WTC11 (cell line): ENCODE measurements at regions not wholly inside any gene's neighbourhood (a gene's known extent, or its start where the extent isn't known, plus 50 kb on each side); places are given as distances from the start of the nearest gene placed in this dataset.
"Not testable (repeated sequence)": the region's sequence is repeated elsewhere in the genome, so short reads cannot be mapped to it uniquely, and the experiment has no call there.

Experiments used
- ATAC-seq: fragments of 200-7000 bp; cut with Tn5 transposase; 2 replicates; pipeline ENCODE4 v1.10.0; 2021; ENCODE audit warnings: mild to moderate bottlenecking, moderate library complexity
- CTCF ChIA-PET: fragments of 300-600 bp; sonication (Branson Sonifier 250); formaldehyde crosslinking; loops from one replicate; lab custom pipeline; 2021; ENCODE audit warnings: antibody characterized with exemption; lab: Charles Lee
- POLR2A ChIA-PET: fragments of 350-600 bp; sonication (Branson Sonifier 250); formaldehyde crosslinking; loops from one replicate; lab custom pipeline; 2021; ENCODE audit warnings: antibody characterized with exemption; lab: Charles Lee
- DNase-seq: peaks from one replicate; pipeline ENCODE4 v3.0.0; 2021; ENCODE audit warnings: low spot score
- H3K27ac Mint-ChIP-seq: 2 replicates; pipeline ENCODE4 v1.8.0; 2021; ENCODE audit warnings: mixed read lengths
- H3K27me3 Mint-ChIP-seq: 2 replicates; pipeline ENCODE4 v1.8.0; 2021; ENCODE audit warnings: low read depth, mild to moderate bottlenecking, moderate library complexity, mixed read lengths
- H3K36me3 Mint-ChIP-seq: 2 replicates; pipeline ENCODE4 v1.8.0; 2021; ENCODE audit warnings: mixed read lengths
- H3K4me1 Mint-ChIP-seq: 2 replicates; pipeline ENCODE4 v1.8.0; 2022; ENCODE audit warnings: mixed read lengths
- H3K4me3 Mint-ChIP-seq: 2 replicates; pipeline ENCODE4 v1.8.0; 2021; ENCODE audit warnings: mild to moderate bottlenecking, moderate library complexity, mixed read lengths
- H3K9me3 Mint-ChIP-seq: 2 replicates; pipeline ENCODE4 v1.8.0; 2021; ENCODE audit warnings: mixed read lengths
- ATF1 ChIP-seq: sonication (generic); formaldehyde crosslinking; IDR thresholded peaks from 2 replicates; pipeline ENCODE4 v1.8.1; 2023; ENCODE audit warnings: mild to moderate bottlenecking, moderate library complexity, missing genetic modification reagents
- CREM ChIP-seq: sonication (generic); formaldehyde crosslinking; IDR thresholded peaks from 2 replicates; pipeline ENCODE4 v1.8.1; 2022; ENCODE audit warnings: mild to moderate bottlenecking, missing genetic modification reagents, moderate library complexity
- ETV6 ChIP-seq: sonication (generic); formaldehyde crosslinking; IDR thresholded peaks from 2 replicates; pipeline ENCODE4 v1.8.1; 2022; ENCODE audit warnings: mild to moderate bottlenecking, missing genetic modification reagents
- FOXJ3 ChIP-seq: sonication (generic); formaldehyde crosslinking; IDR thresholded peaks from 2 replicates; pipeline ENCODE4 v1.9.0; 2021; ENCODE audit warnings: missing genetic modification reagents, mild to moderate bottlenecking, borderline replicate concordance
- JAZF1 ChIP-seq: fragments of 250-450 bp; sonication (Bioruptor Pico); IDR thresholded peaks from 2 replicates; pipeline ENCODE4 v1.9.0; 2021; ENCODE audit warnings: moderate library complexity, mild to moderate bottlenecking, inconsistent platforms
- KAT7 ChIP-seq: sonication (generic); formaldehyde crosslinking; IDR thresholded peaks from 2 replicates; pipeline ENCODE4 v1.8.1; 2023; ENCODE audit warnings: missing genetic modification reagents, mild to moderate bottlenecking, borderline replicate concordance
- MXD4 ChIP-seq: fragments of 250-450 bp; sonication (Bioruptor Pico); IDR thresholded peaks from 2 replicates; pipeline ENCODE4 v1.8.0; 2021; ENCODE audit warnings: mild to moderate bottlenecking, moderate library complexity, borderline replicate concordance
- MYBL2 ChIP-seq: sonication (generic); formaldehyde crosslinking; IDR thresholded peaks from 2 replicates; pipeline ENCODE4 v1.8.1; 2023; ENCODE audit warnings: mild to moderate bottlenecking, moderate library complexity, missing genetic modification reagents
- NFATC4 ChIP-seq: fragments of 250-450 bp; sonication (Bioruptor Pico); IDR thresholded peaks from 2 replicates; pipeline ENCODE4 v1.9.0; 2021; ENCODE audit warnings: mild to moderate bottlenecking
- OVOL2 ChIP-seq: fragments of 250-450 bp; sonication (Bioruptor Pico); IDR thresholded peaks from 2 replicates; pipeline ENCODE4 v1.9.0; 2021; ENCODE audit warnings: mild to moderate bottlenecking, borderline replicate concordance
- SMAD3 ChIP-seq: sonication (generic); formaldehyde crosslinking; IDR thresholded peaks from 2 replicates; pipeline ENCODE4 v1.8.0; 2022; ENCODE audit warnings: missing genetic modification reagents, mild to moderate bottlenecking, borderline replicate concordance
- SMAD4 ChIP-seq: sonication (generic); formaldehyde crosslinking; IDR thresholded peaks from 2 replicates; pipeline ENCODE4 v1.8.0; 2022; ENCODE audit warnings: mild to moderate bottlenecking, missing genetic modification reagents
- SOX15 ChIP-seq: fragments of 250-450 bp; sonication (Bioruptor Pico); IDR thresholded peaks from 2 replicates; pipeline ENCODE4 v1.9.0; 2021; ENCODE audit warnings: mild to moderate bottlenecking
- TEAD1 ChIP-seq: sonication (generic); formaldehyde crosslinking; IDR thresholded peaks from 2 replicates; pipeline ENCODE4 v1.8.0; 2022; ENCODE audit warnings: mild to moderate bottlenecking, missing genetic modification reagents
- TEAD4 ChIP-seq: sonication (generic); formaldehyde crosslinking; IDR thresholded peaks from 2 replicates; pipeline ENCODE4 v1.8.0; 2022; ENCODE audit warnings: mild to moderate bottlenecking, missing genetic modification reagents
- ZNF219 ChIP-seq: sonication (generic); formaldehyde crosslinking; IDR thresholded peaks from 2 replicates; pipeline ENCODE4 v1.8.0; 2023; ENCODE audit warnings: missing genetic modification reagents, mild to moderate bottlenecking, borderline replicate concordance
- ZNF232 ChIP-seq: sonication (generic); formaldehyde crosslinking; IDR thresholded peaks from 2 replicates; pipeline ENCODE4 v1.8.0; 2022; ENCODE audit warnings: mild to moderate bottlenecking, missing genetic modification reagents
- ZNF263 ChIP-seq: sonication (generic); formaldehyde crosslinking; IDR thresholded peaks from 2 replicates; pipeline ENCODE4 v1.8.1; 2022; ENCODE audit warnings: low read depth, mild to moderate bottlenecking, moderate library complexity, missing genetic modification reagents
- TF ChIP-seq, protein P1 (sequence below): sonication (generic); formaldehyde crosslinking; IDR thresholded peaks from 2 replicates; pipeline ENCODE4 v1.8.1; 2022; ENCODE audit warnings: mild to moderate bottlenecking, moderate library complexity, missing genetic modification reagents
- TF ChIP-seq, protein P2 (sequence below): sonication (generic); formaldehyde crosslinking; IDR thresholded peaks from 2 replicates; pipeline ENCODE4 v1.8.0; 2023; ENCODE audit warnings: missing genetic modification reagents, mild to moderate bottlenecking, borderline replicate concordance
- TF ChIP-seq, protein P3 (sequence below): fragments of 250-450 bp; sonication (Bioruptor Pico); IDR thresholded peaks from 2 replicates; pipeline ENCODE4 v1.9.0; 2021; ENCODE audit warnings: moderate library complexity, mild to moderate bottlenecking, inconsistent platforms, borderline replicate concordance

DNA sequence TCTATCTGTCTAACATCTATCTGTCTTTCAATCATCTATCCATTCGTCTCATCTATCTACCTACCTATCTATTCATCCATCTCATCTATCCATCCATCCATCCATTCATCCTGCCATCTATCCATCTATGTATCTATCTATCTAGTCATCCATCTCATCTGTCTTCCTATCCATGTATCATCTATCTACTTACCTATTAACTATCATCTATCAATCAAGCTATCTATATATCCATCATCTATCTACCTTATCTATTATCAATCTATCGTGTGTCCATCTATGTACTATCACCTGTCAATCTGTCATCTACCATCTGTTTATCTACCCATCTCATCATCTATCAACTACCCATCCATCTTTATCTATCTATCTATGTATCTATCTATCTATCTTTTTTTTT, 217.7 kb downstream of the CRLF2 start:
- peaks cover 12% of the 10 kb centered on the region for H3K36me3 Mint-ChIP-seq
- H3K27ac Mint-ChIP-seq, result no peak overlapping the region
- TF ChIP-seq TEAD1 (CRISPR knock-in tag), result no peak
- no peak for TF ChIP-seq MYBL2 (CRISPR knock-in tag)
- H3K27me3 Mint-ChIP-seq, result peaks cover 17% of the 10 kb centered on the region
- ATAC-seq (no peak), DNase-seq (no peak)
- peaks cover 3% of the 10 kb centered on the region; the same call in 1 of the 2 replicates for H3K4me1 Mint-ChIP-seq
- ChIA-PET CTCF (no interaction called here), POLR2A (no interaction called here)
- H3K9me3 Mint-ChIP-seq, result peaks cover 14% of the 10 kb centered on the region
- no peak overlapping the region for H3K4me3 Mint-ChIP-seq

DNA sequence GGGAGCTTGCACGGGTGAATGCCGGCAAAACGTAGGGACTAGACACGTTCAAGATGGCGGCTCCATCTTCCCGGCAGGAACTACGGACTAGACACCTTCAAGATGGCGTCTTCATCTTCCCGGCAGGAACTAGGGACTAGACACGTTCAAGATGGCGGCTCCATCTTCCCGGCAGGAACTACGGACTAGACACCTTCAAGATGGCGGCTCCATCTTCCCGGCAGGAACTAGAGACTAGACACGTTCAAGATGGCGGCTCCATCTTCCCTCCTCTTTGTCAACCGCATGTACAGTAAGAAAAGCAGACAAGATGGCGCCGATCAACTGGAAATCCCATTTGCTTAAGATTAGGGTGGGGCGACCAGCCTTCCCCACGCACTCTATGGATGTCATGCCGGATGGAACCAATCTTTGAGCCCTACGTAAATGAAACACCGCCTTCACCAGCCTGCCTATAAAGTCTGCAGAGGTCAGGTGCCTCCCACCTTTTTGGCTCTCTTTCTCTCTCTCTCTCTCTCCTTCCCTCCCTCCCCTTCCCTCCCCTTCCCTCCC, 222.4 kb downstream of the CRLF2 start:
- H3K27me3 Mint-ChIP-seq, result peaks cover 22% of the 10 kb centered on the region
- CTCF ChIA-PET, result no interaction called here
- ATAC-seq (no peak), DNase-seq (no peak)
- no peak overlapping the region for H3K27ac Mint-ChIP-seq
- TF ChIP-seq OVOL2 (CRISPR knock-in tag) (no peak), MXD4 (CRISPR knock-in tag) (no peak), SOX15 (CRISPR knock-in tag) (no peak), SMAD4 (CRISPR knock-in tag) (no peak), FOXJ3 (CRISPR knock-in tag) (no peak)
- TF ChIP-seq, protein P1, sequence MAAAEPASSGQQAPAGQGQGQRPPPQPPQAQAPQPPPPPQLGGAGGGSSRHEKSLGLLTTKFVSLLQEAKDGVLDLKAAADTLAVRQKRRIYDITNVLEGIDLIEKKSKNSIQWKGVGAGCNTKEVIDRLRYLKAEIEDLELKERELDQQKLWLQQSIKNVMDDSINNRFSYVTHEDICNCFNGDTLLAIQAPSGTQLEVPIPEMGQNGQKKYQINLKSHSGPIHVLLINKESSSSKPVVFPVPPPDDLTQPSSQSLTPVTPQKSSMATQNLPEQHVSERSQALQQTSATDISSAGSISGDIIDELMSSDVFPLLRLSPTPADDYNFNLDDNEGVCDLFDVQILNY (CRISPR knock-in tag), result no peak
- TF ChIP-seq, protein P2, sequence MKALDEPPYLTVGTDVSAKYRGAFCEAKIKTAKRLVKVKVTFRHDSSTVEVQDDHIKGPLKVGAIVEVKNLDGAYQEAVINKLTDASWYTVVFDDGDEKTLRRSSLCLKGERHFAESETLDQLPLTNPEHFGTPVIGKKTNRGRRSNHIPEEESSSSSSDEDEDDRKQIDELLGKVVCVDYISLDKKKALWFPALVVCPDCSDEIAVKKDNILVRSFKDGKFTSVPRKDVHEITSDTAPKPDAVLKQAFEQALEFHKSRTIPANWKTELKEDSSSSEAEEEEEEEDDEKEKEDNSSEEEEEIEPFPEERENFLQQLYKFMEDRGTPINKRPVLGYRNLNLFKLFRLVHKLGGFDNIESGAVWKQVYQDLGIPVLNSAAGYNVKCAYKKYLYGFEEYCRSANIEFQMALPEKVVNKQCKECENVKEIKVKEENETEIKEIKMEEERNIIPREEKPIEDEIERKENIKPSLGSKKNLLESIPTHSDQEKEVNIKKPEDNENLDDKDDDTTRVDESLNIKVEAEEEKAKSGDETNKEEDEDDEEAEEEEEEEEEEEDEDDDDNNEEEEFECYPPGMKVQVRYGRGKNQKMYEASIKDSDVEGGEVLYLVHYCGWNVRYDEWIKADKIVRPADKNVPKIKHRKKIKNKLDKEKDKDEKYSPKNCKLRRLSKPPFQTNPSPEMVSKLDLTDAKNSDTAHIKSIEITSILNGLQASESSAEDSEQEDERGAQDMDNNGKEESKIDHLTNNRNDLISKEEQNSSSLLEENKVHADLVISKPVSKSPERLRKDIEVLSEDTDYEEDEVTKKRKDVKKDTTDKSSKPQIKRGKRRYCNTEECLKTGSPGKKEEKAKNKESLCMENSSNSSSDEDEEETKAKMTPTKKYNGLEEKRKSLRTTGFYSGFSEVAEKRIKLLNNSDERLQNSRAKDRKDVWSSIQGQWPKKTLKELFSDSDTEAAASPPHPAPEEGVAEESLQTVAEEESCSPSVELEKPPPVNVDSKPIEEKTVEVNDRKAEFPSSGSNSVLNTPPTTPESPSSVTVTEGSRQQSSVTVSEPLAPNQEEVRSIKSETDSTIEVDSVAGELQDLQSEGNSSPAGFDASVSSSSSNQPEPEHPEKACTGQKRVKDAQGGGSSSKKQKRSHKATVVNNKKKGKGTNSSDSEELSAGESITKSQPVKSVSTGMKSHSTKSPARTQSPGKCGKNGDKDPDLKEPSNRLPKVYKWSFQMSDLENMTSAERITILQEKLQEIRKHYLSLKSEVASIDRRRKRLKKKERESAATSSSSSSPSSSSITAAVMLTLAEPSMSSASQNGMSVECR, result no peak
- POLR2A ChIA-PET, result no interaction called here
- no peak overlapping the region for H3K4me3 Mint-ChIP-seq
- H3K9me3 Mint-ChIP-seq, result peaks cover 14% of the 10 kb centered on the region
- H3K36me3 Mint-ChIP-seq, result peaks cover 14% of the 10 kb centered on the region
- H3K4me1 Mint-ChIP-seq, result peaks cover 5% of the 10 kb centered on the region; the same call in 1 of the 2 replicates

DNA sequence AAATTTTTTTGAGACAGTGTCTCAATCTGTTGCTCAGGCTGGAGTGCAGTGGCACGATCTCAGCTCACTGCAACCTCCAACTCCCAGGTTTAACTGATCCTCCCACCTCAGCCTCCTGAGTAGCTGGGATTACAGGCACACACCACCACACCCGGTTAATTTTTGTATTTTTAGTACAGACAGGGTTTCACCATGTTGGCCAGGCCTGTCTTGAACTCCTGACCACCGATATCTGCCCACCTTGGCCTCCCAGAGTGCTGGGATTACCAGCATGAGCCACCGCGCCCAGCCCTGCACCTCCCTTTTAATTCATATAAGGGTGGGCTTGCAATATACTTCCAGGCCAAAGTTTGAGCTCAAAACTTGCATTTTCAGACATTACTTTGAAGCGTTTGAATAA, 223.9 kb downstream of the CRLF2 start:
- H3K36me3 Mint-ChIP-seq, result peaks cover 22% of the 10 kb centered on the region
- H3K27ac Mint-ChIP-seq, H3K4me1 Mint-ChIP-seq, CTCF ChIA-PET, ATAC-seq, POLR2A ChIA-PET, H3K4me3 Mint-ChIP-seq, DNase-seq: not testable (repeated sequence)
- H3K9me3 Mint-ChIP-seq, result peaks cover 19% of the 10 kb centered on the region
- peaks cover 31% of the 10 kb centered on the region for H3K27me3 Mint-ChIP-seq

DNA sequence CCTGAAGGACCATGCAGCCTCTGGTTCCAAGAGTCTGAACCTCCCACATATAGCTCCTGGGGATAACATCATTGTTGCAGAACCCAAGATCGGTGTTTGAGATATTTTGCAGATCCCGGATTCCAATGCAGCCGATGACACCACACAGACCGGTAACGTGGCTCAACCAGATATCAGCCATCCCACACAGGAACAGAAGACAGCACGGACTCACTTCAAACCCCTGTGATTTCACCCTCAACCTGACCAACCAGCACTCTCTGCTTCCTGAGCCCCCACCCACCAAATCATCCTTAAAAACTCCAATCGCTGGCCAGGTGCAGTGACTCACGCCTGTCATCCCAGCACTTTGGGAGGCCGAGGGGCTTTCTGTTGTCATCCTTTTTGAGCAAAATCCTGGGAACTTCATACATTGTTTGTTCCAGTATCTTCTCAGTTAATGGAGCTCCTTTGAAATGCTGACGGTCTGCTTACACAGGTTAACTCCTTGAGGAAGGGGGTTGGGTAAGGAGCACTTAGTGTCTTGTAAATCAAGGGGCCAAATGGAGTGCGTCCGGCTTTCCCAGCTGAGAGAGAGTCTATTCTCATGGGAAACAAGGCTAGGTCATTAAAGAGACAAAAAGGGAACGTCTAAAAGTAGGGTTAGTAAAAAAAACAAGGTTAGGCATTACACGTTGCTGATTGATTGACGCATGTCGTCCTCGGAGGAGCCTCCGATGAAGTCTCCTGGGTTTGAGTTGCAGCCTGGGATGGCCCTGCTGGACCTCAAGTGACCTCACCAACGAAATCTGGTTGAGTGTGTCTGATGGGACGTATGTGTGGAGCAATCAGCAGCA, 230.4 kb downstream of the CRLF2 start:
- Mint-ChIP-seq H3K4me3 (peak overlapping the region; percentile 64), H3K27me3 (peaks cover 48% of the 10 kb centered on the region), H3K9me3 (peaks cover 12% of the 10 kb centered on the region), H3K4me1 (peaks cover 44% of the 10 kb centered on the region), H3K27ac (peak overlapping the region; percentile 87), H3K36me3 (peaks cover 19% of the 10 kb centered on the region)
- DNase-seq, result peak; percentile 44
- CTCF ChIA-PET, result no interaction called here
- POLR2A ChIA-PET, result no interaction called here
- ATAC-seq, result peak; percentile 78
- TF ChIP-seq NFATC4, result no peak
- no peak for TF ChIP-seq ZNF263
- TF ChIP-seq ETV6 (CRISPR knock-in tag), result 0 out of 2 replicates have a peak, but pooled peaks have one; percentile 20
- TF ChIP-seq ZNF219 (CRISPR knock-in tag), result no peak
- no peak for TF ChIP-seq JAZF1 (CRISPR knock-in tag)
- no peak for TF ChIP-seq ATF1 (CRISPR knock-in tag)
- no peak for TF ChIP-seq FOXJ3 (CRISPR knock-in tag)
- TF ChIP-seq SMAD3 (CRISPR knock-in tag), result no peak
- peak; percentile 62; the same call in 1 of the 2 replicates for TF ChIP-seq CREM
- peak; percentile 53; the same call in 1 of the 2 replicates for TF ChIP-seq ZNF232 (CRISPR knock-in tag)
- TF ChIP-seq TEAD4 (CRISPR knock-in tag), result no peak
- no peak for TF ChIP-seq KAT7 (CRISPR knock-in tag)
- TF ChIP-seq, protein P3, sequence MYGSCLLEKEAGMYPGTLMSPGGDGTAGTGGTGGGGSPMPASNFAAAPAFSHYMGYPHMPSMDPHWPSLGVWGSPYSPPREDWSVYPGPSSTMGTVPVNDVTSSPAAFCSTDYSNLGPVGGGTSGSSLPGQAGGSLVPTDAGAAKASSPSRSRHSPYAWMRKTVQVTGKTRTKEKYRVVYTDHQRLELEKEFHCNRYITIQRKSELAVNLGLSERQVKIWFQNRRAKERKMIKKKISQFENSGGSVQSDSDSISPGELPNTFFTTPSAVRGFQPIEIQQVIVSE (CRISPR knock-in tag), result no peak
- TF ChIP-seq, protein P1 (CRISPR knock-in tag), result no peak
